OCI-M1 (cell line): ENCODE measurements at regions not wholly inside any gene's neighbourhood (a gene's known extent, or its start where the extent isn't known, plus 50 kb on each side); places are given as distances from the start of the nearest gene placed in this dataset.
"Not testable (repeated sequence)": the region's sequence is repeated elsewhere in the genome, so short reads cannot be mapped to it uniquely, and the experiment has no call there.

ENCODE experiments used
- DNase-seq: peaks from one replicate; lab custom pipeline; 2025; lab: John Stamatoyannopoulos, UW

GRCh38 chr7:28900311-28900710, 57.8 kb downstream of the TRIL start:
- DNase-seq = no peak

- DNase-seq = no peak
Measured at GRCh38 chr7:28893888-28894287, 64.2 kb downstream of the TRIL start.

GRCh38 chr7:28891876-28892234, 66.3 kb downstream of the TRIL start:
- DNase-seq = not testable (repeated sequence)

- DNase-seq = no peak
Measured at GRCh38 chr7:28891192-28891875, 66.8 kb downstream of the TRIL start.

GRCh38 chr7:28890137-28890536, 68.0 kb downstream of the TRIL start:
- no peak for DNase-seq

- no peak for DNase-seq
Measured at GRCh38 chr7:28889290-28889689, 68.8 kb downstream of the TRIL start.

GRCh38 chr7:28885771-28886170, 72.4 kb downstream of the TRIL start:
- no peak for DNase-seq

- peak; percentile 4 for DNase-seq
Measured at GRCh38 chr7:28882869-28883470, 75.2 kb downstream of the TRIL start.

GRCh38 chr7:28879105-28879504, 79.0 kb downstream of the TRIL start:
- no peak for DNase-seq

GRCh38 chr7:28878481-28878880, 79.6 kb downstream of the TRIL start:
- DNase-seq = no peak
